Activated CD8-positive, alpha-beta T cell treated with anti-CD3 and anti-CD28 coated beads for 36 hours (primary cell): ENCODE measurements at regions not wholly inside any gene's neighbourhood (a gene's known extent, or its start where the extent isn't known, plus 50 kb on each side); places are given as distances from the start of the nearest gene placed in this dataset.

ENCODE experiments used
- ATAC-seq: fragments of 200-7000 bp; cut with Tn5 transposase; one replicate; pipeline ENCODE4 v1.10.0; 2021; ENCODE audit warnings: mild to moderate bottlenecking, moderate library complexity
- CTCF ChIA-PET: fragments of 350-600 bp; sonication (Branson Sonifier 250); formaldehyde crosslinking; loops from one replicate; lab custom pipeline; 2021; ENCODE audit warnings: antibody characterized with exemption; lab: Charles Lee
- POLR2A ChIA-PET: fragments of 350-600 bp; sonication (Branson Sonifier 250); formaldehyde crosslinking; loops from one replicate; lab custom pipeline; 2021; ENCODE audit warnings: antibody characterized with exemption; lab: Charles Lee
- DNase-seq: peaks from one replicate; pipeline ENCODE4 v3.0.0-alpha.2; 2020
- H3K27ac Mint-ChIP-seq: one replicate; pipeline ENCODE4 v1.8.0; 2021; ENCODE audit warnings: mild to moderate bottlenecking, mixed read lengths
- H3K27me3 Mint-ChIP-seq: one replicate; pipeline ENCODE4 v1.8.0; 2021; ENCODE audit warnings: mixed read lengths
- H3K36me3 Mint-ChIP-seq: one replicate; pipeline ENCODE4 v1.8.0; 2021; ENCODE audit warnings: low read depth, mixed read lengths
- H3K4me1 Mint-ChIP-seq: one replicate; pipeline ENCODE4 v1.8.0; 2021; ENCODE audit warnings: low read depth, mixed read lengths
- H3K4me3 Mint-ChIP-seq: one replicate; pipeline ENCODE4 v1.8.0; 2021; ENCODE audit warnings: mild to moderate bottlenecking, moderate library complexity, mixed read lengths
- H3K9me3 Mint-ChIP-seq: one replicate; pipeline ENCODE4 v1.8.0; 2021; ENCODE audit warnings: mixed read lengths
- CTCF ChIP-seq: fragments of 200-600 bp; IDR thresholded peaks from one replicate; pipeline ENCODE4 v1.8.0; 2022; ENCODE audit warnings: antibody characterized with exemption, mild to moderate bottlenecking
- intact Hi-C: fragments of 100-400 bp; cut with micrococcal nuclease; formaldehyde crosslinking; loops from one replicate; pipeline ENCODE4 v1.10.0; 2022

DNA sequence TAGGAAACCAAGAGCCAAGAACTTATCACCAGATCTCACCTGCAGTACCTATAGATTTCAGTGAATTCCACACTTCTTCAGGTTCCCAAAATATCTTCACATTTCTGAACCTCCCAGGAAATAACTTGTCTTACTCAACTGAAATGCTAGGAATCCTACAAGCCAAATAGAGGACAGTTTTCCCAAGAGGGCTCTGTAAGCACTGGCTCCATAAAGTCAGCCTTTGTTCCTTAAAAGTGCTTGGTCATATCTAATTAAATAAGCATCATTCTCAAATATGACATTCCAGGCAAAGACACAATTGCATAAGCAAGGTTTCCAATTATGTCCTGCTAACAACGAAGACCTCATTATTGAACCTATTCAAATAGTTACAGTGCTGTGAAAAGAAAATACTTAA, 154.6 kb upstream of the MGAT5 start:
- peaks cover 5% of the 10 kb centered on the region for H3K9me3 Mint-ChIP-seq
- no peak overlapping the region for H3K4me3 Mint-ChIP-seq
- intact Hi-C loops = no loop called here
- H3K27ac Mint-ChIP-seq = no peak overlapping the region
- H3K4me1 Mint-ChIP-seq = peaks cover 2% of the 10 kb centered on the region
- H3K36me3 Mint-ChIP-seq = no peaks in the 10 kb centered on the region
- POLR2A ChIA-PET = no interaction called here
- CTCF ChIA-PET = no interaction called here
- DNase-seq (no peak), ATAC-seq (no peak)
- H3K27me3 Mint-ChIP-seq = peaks cover 7% of the 10 kb centered on the region
- no peak for TF ChIP-seq CTCF

DNA sequence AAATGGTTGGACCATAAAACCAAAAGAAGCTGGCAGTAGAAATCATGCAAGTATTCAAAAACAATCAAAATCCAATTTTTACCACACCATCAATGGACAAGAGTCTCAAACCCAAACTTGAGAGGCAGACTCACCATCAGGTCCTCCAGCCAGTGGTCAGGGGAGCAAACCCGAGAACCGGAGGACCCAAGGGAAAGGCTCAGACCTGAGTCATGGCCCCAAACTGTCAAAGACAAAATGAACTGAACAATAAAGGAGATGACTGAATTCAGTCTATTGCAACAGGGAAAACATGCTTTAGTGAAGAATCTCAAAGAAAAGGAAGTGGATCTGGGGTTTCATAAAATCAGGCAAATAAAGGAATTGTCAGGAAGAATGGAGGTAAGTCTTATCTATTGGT, 150.7 kb upstream of the MGAT5 start:
- ChIA-PET POLR2A (interaction anchor here (0.7 kb wide), 2 partner anchors 201 to 457 kb away, joined by 3 read pairs; no protein-coding TSS in a partner anchor), CTCF (interaction anchor here (1.2 kb wide), 1 partner anchor 15 kb away, joined by 4 read pairs; no protein-coding TSS in a partner anchor)
- peaks cover 1% of the 10 kb centered on the region for H3K27me3 Mint-ChIP-seq
- no peak for ATAC-seq
- no peaks in the 10 kb centered on the region for H3K36me3 Mint-ChIP-seq
- no peak for TF ChIP-seq CTCF
- peaks cover 8% of the 10 kb centered on the region for H3K9me3 Mint-ChIP-seq
- intact Hi-C loops = no loop called here
- no peak overlapping the region for H3K27ac Mint-ChIP-seq
- H3K4me1 Mint-ChIP-seq = peaks cover 14% of the 10 kb centered on the region
- H3K4me3 Mint-ChIP-seq = no peak overlapping the region
- DNase-seq = no peak

- ATAC-seq = peak; percentile 99
- H3K36me3 Mint-ChIP-seq = no peaks in the 10 kb centered on the region
- H3K27ac Mint-ChIP-seq = peak overlapping the region; percentile 2
- peaks cover 1% of the 10 kb centered on the region for H3K27me3 Mint-ChIP-seq
- peaks cover 14% of the 10 kb centered on the region for H3K4me1 Mint-ChIP-seq
- no peak overlapping the region for H3K4me3 Mint-ChIP-seq
- H3K9me3 Mint-ChIP-seq = peaks cover 8% of the 10 kb centered on the region
- no peak for TF ChIP-seq CTCF
- intact Hi-C loops = no loop called here
- DNase-seq = peak; percentile 70
- CTCF ChIA-PET = interaction anchor here (1.0 to 1.1 kb wide), 2 partner anchors 102 to 307 kb away, joined by 3 read pairs; no protein-coding TSS in a partner anchor
- POLR2A ChIA-PET = no interaction called here
Observed at GRCh38 chr2:134104754-134105153, 149.1 kb upstream of the MGAT5 start.

GRCh38 chr2:134107402-134107801, 146.5 kb upstream of the MGAT5 start:
- ChIA-PET CTCF (interaction anchor here (1.7 to 2.5 kb wide), 3 partner anchors 10 to 304 kb away, joined by 5 to 14 read pairs (median 7); no protein-coding TSS in a partner anchor), POLR2A (no interaction called here)
- DNase-seq (no peak), ATAC-seq (no peak)
- Mint-ChIP-seq H3K9me3 (peaks cover 8% of the 10 kb centered on the region), H3K4me1 (peaks cover 14% of the 10 kb centered on the region), H3K4me3 (no peak overlapping the region), H3K27me3 (peaks cover 3% of the 10 kb centered on the region), H3K36me3 (no peaks in the 10 kb centered on the region), H3K27ac (no peak overlapping the region)
- intact Hi-C loops = no loop called here
- no peak for TF ChIP-seq CTCF

GRCh38 chr2:134108113-134108512, 145.8 kb upstream of the MGAT5 start:
- intact Hi-C loops = no loop called here
- no peak for TF ChIP-seq CTCF
- POLR2A ChIA-PET = no interaction called here
- Mint-ChIP-seq H3K4me3 (no peak overlapping the region), H3K4me1 (peaks cover 14% of the 10 kb centered on the region), H3K27ac (no peak overlapping the region), H3K9me3 (peaks cover 8% of the 10 kb centered on the region), H3K36me3 (no peaks in the 10 kb centered on the region), H3K27me3 (peaks cover 3% of the 10 kb centered on the region)
- no peak for ATAC-seq
- CTCF ChIA-PET = interaction anchor here (1.8 kb wide), 1 partner anchor 303 kb away, joined by 5 read pairs; no protein-coding TSS in a partner anchor
- DNase-seq = no peak
